Left ventricle myocardium inferior (tissue), 1 donor: ENCODE measurements at regions not wholly inside any gene's neighbourhood (a gene's known extent, or its start where the extent isn't known, plus 50 kb on each side); places are given as distances from the start of the nearest gene placed in this dataset.
"Not testable (repeated sequence)": the region's sequence is repeated elsewhere in the genome, so short reads cannot be mapped to it uniquely, and the experiment has no call there.

Experiments used
- DNase-seq: peaks from one replicate; pipeline ENCODE4 v3.0.0-alpha.2; 2020
- H3K27ac ChIP-seq: fragments of 200-600 bp; replicated peaks from 2 replicates; pipeline ENCODE4 v1.8.0; 2021
- H3K27me3 ChIP-seq: fragments of 200-600 bp; 2 replicates; pipeline ENCODE4 v1.8.0; 2021; ENCODE audit warnings: low read depth
- H3K36me3 ChIP-seq: fragments of 200-600 bp; 2 replicates; pipeline ENCODE4 v1.8.0; 2021
- H3K4me1 ChIP-seq: fragments of 200-600 bp; 2 replicates; pipeline ENCODE4 v1.8.0; 2021
- H3K4me3 ChIP-seq: fragments of 200-600 bp; 2 replicates; pipeline ENCODE4 v1.8.0; 2021; ENCODE audit warnings: mild to moderate bottlenecking, moderate library complexity
- H3K9me3 ChIP-seq: fragments of 200-600 bp; replicated peaks from 2 replicates; pipeline ENCODE4 v1.8.0; 2021
- CTCF ChIP-seq: fragments of 200-600 bp; IDR thresholded peaks from 2 replicates; pipeline ENCODE4 v1.8.0; 2021; ENCODE audit warnings: antibody characterized with exemption, mild to moderate bottlenecking, borderline replicate concordance
- intact Hi-C: fragments of 100-400 bp; cut with micrococcal nuclease; formaldehyde crosslinking; loops from one replicate; pipeline ENCODE4 v1.11.0; 2022
- donor health status: DM: no; HTN: yes; CAD: no; lungs with severe emphysema.

- DNase-seq: no peak
- Histone ChIP-seq H3K27me3 (no peaks in the 10 kb centered on the region), H3K4me3 (no peak overlapping the region), H3K4me1 (no peaks in the 10 kb centered on the region), H3K27ac (no peak overlapping the region), H3K36me3 (no peaks in the 10 kb centered on the region), H3K9me3 (peaks cover 31% of the 10 kb centered on the region)
- no peak for TF ChIP-seq CTCF
- intact Hi-C loops: no loop called here
Measured at GRCh38 chr5:21024966-21025365, 1037.0 kb upstream of the CDH18 start.

GRCh38 chr5:21013237-21013636, 1025.2 kb upstream of the CDH18 start:
- TF ChIP-seq CTCF: no peak
- H3K27me3 ChIP-seq: no peaks in the 10 kb centered on the region
- no peak overlapping the region for H3K27ac ChIP-seq
- peaks cover 5% of the 10 kb centered on the region for H3K9me3 ChIP-seq
- DNase-seq: no peak
- intact Hi-C loops: no loop called here
- H3K4me3 ChIP-seq: no peak overlapping the region
- H3K4me1 ChIP-seq: no peaks in the 10 kb centered on the region
- H3K36me3 ChIP-seq: no peaks in the 10 kb centered on the region

- no peak for TF ChIP-seq CTCF
- no peak overlapping the region for H3K27ac ChIP-seq
Measured at GRCh38 chr5:21007781-21008180, 1019.8 kb upstream of the CDH18 start.

GRCh38 chr5:20988933-20989332, 1000.9 kb upstream of the CDH18 start:
- intact Hi-C loops, H3K27me3 ChIP-seq, H3K27ac ChIP-seq, H3K36me3 ChIP-seq, H3K4me3 ChIP-seq, H3K4me1 ChIP-seq, DNase-seq: not testable (repeated sequence)
- H3K9me3 ChIP-seq: peaks cover 51% of the 10 kb centered on the region

More at GRCh38 chr5:21007781-21008180, 1019.8 kb upstream of the CDH18 start:
- no peaks in the 10 kb centered on the region for H3K4me1 ChIP-seq
- H3K36me3 ChIP-seq: no peaks in the 10 kb centered on the region
- DNase-seq: no peak
- H3K9me3 ChIP-seq: no peaks in the 10 kb centered on the region
- intact Hi-C loops: no loop called here
- no peaks in the 10 kb centered on the region for H3K27me3 ChIP-seq
- H3K4me3 ChIP-seq: no peak overlapping the region

GRCh38 chr5:20985754-20986153, 997.8 kb upstream of the CDH18 start:
- DNase-seq: no peak
- H3K4me1 ChIP-seq: no peaks in the 10 kb centered on the region
- H3K36me3 ChIP-seq: no peaks in the 10 kb centered on the region
- TF ChIP-seq CTCF: no peak
- no peak overlapping the region for H3K27ac ChIP-seq
- H3K9me3 ChIP-seq: peaks cover 64% of the 10 kb centered on the region
- intact Hi-C loops: no loop called here
- no peak overlapping the region for H3K4me3 ChIP-seq
- no peaks in the 10 kb centered on the region for H3K27me3 ChIP-seq

- H3K4me1 ChIP-seq: no peaks in the 10 kb centered on the region
- no peaks in the 10 kb centered on the region for H3K9me3 ChIP-seq
- H3K36me3 ChIP-seq: no peaks in the 10 kb centered on the region
- no peak overlapping the region for H3K4me3 ChIP-seq
- no peaks in the 10 kb centered on the region for H3K27me3 ChIP-seq
- no peak overlapping the region for H3K27ac ChIP-seq
- intact Hi-C loops: no loop called here
- no peak for DNase-seq
- TF ChIP-seq CTCF: no peak
Measured at GRCh38 chr5:20974426-20974825, 986.4 kb upstream of the CDH18 start.
